ENCODE measurements at regions not wholly inside any gene's neighbourhood (a gene's known extent, or its start where the extent isn't known, plus 50 kb on each side); places are given as distances from the start of the nearest gene placed in this dataset.

DNA sequence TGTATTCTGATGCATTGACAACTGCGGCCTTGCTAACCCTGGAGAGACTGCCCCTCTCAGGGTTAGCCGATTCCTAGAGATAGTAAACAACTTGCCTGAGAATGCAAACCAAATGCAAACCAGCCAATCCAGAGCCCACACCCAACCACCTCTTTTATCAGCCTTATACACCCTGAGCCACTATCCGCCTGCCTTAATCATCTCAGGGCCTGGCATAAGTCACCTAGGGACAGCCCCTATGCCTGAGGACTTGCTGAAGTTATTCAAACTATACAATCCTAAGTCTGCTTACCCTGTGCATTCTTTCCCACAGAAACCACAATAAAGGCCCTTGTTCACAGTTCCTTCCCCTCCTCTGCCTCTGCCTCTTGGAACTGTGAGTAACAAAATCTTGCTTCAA is 177.2 kb downstream of the KCNA5 start:
- intact Hi-C loops (cut with micrococcal nuclease): no loop called here
- TF ChIP-seq, protein P1, sequence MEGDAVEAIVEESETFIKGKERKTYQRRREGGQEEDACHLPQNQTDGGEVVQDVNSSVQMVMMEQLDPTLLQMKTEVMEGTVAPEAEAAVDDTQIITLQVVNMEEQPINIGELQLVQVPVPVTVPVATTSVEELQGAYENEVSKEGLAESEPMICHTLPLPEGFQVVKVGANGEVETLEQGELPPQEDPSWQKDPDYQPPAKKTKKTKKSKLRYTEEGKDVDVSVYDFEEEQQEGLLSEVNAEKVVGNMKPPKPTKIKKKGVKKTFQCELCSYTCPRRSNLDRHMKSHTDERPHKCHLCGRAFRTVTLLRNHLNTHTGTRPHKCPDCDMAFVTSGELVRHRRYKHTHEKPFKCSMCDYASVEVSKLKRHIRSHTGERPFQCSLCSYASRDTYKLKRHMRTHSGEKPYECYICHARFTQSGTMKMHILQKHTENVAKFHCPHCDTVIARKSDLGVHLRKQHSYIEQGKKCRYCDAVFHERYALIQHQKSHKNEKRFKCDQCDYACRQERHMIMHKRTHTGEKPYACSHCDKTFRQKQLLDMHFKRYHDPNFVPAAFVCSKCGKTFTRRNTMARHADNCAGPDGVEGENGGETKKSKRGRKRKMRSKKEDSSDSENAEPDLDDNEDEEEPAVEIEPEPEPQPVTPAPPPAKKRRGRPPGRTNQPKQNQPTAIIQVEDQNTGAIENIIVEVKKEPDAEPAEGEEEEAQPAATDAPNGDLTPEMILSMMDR (IDR thresholded peaks at IDR 0.05): no peak
- POLR2A ChIA-PET: no interaction called here
- no peaks in the 10 kb centered on the region for H3K36me3 Mint-ChIP-seq (ENCODE audit: low read depth)
- H3K9me3 Mint-ChIP-seq: no peaks in the 10 kb centered on the region
- no peaks in the 10 kb centered on the region for H3K27me3 Mint-ChIP-seq
- no peak for DNase-seq
- no peak for ATAC-seq (ENCODE audit: low read depth)
- H3K4me3 Mint-ChIP-seq: no peak overlapping the region
- no peak overlapping the region for H3K27ac Mint-ChIP-seq
- H3K4me1 Mint-ChIP-seq: no peaks in the 10 kb centered on the region
- CTCF ChIA-PET: no interaction called here

- no peak for DNase-seq
- H3K9me3 Mint-ChIP-seq: no peaks in the 10 kb centered on the region
- TF ChIP-seq, protein P1 (IDR thresholded peaks at IDR 0.05): no peak
- H3K27me3 Mint-ChIP-seq: no peaks in the 10 kb centered on the region
- intact Hi-C loops (cut with micrococcal nuclease): no loop called here
- ChIA-PET CTCF (no interaction called here), POLR2A (no interaction called here)
- H3K4me3 Mint-ChIP-seq: no peak overlapping the region
- no peaks in the 10 kb centered on the region for H3K4me1 Mint-ChIP-seq
- H3K27ac Mint-ChIP-seq: no peak overlapping the region
- no peaks in the 10 kb centered on the region for H3K36me3 Mint-ChIP-seq (ENCODE audit: low read depth)
- no peak for ATAC-seq (ENCODE audit: low read depth)
Measured at GRCh38 chr12:5222011-5222461, 178.4 kb downstream of the KCNA5 start.

DNA sequence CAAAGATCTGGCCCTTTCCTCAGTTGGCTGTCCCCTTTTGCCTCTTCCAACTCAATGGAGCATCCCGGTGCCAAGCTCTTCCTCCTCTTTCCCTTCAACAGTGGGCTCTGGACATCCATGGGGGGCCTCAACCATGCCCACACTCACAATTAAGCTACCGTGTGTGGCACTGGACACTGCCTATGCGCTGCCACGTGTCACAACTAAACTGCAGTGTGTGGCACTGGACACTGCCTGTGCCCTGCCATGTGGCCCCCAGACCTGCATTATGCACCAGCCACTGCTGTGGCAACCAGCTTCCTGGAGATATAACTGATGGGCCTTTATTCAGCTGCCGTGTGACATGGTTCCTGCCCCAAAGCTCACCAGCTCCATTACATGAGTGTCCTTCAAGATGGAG is 179.1 kb downstream of the KCNA5 start:
- Mint-ChIP-seq H3K27me3 (no peaks in the 10 kb centered on the region), H3K4me3 (no peak overlapping the region), H3K9me3 (no peaks in the 10 kb centered on the region), H3K27ac (no peak overlapping the region), H3K4me1 (no peaks in the 10 kb centered on the region), H3K36me3 (ENCODE audit: low read depth) (no peaks in the 10 kb centered on the region)
- ChIA-PET CTCF (no interaction called here), POLR2A (no interaction called here)
- no peak for DNase-seq
- TF ChIP-seq, protein P1 (IDR thresholded peaks at IDR 0.05): no peak
- ATAC-seq (ENCODE audit: low read depth): no peak
- intact Hi-C loops (cut with micrococcal nuclease): no loop called here

DNA sequence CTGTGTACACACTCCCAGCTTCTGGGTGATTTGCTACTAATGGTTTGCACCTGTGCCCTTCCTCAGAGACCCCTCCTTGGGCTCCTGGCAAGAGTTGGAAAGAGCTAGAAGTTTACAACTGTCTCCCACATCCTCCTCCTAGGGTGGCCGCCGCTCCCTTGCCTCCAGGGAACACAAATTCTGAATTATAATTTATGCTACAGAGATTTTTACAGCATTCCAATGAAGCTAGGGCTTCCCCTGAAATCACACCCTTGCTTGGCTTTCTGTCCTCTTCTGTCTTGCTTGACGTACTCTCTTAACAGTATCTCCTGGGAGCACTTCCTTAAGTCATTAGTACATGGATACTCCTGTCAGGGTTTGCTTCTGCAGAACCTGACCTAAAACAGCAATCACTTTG is 180.2 kb downstream of the KCNA5 start:
- CTCF ChIA-PET: no interaction called here

DNA sequence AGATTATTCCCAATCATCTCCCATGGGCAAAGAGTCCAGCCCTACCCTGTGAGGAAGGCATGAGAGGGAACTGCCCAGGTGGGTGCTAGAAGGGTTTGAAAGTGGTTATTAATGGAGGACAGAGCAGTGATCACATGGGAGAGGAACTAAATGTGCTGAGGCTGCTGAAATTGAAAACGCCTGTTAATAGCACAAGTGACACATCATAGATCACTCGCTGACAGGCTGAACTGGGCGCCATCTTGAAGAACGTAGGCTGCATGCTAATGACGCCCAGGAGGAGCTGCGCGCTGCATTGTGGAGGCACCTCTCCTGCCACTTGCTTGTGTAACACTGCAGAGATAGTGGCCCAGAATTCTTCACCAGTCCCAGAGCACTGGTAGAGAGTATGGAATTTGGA is 182.9 kb downstream of the KCNA5 start:
- intact Hi-C loops (cut with micrococcal nuclease): no loop called here
- TF ChIP-seq, protein P1 (IDR thresholded peaks at IDR 0.05): no peak
- H3K4me1 Mint-ChIP-seq: no peaks in the 10 kb centered on the region

More for the DNA sequence above, 180.2 kb downstream of the KCNA5 start:
- Mint-ChIP-seq H3K27me3 (no peaks in the 10 kb centered on the region), H3K36me3 (ENCODE audit: low read depth) (no peaks in the 10 kb centered on the region), H3K9me3 (no peaks in the 10 kb centered on the region), H3K4me1 (no peaks in the 10 kb centered on the region), H3K4me3 (no peak overlapping the region), H3K27ac (no peak overlapping the region)
- DNase-seq (no peak), ATAC-seq (ENCODE audit: low read depth) (no peak)
- intact Hi-C loops (cut with micrococcal nuclease): no loop called here
- POLR2A ChIA-PET: no interaction called here
- TF ChIP-seq, protein P1 (IDR thresholded peaks at IDR 0.05): no peak

More for the DNA sequence above, 182.9 kb downstream of the KCNA5 start:
- H3K27me3 Mint-ChIP-seq: no peaks in the 10 kb centered on the region
- ATAC-seq (ENCODE audit: low read depth) (no peak), DNase-seq (no peak)
- ChIA-PET POLR2A (no interaction called here), CTCF (no interaction called here)
- H3K27ac Mint-ChIP-seq: no peak overlapping the region
- no peak overlapping the region for H3K4me3 Mint-ChIP-seq
- peaks cover 3% of the 10 kb centered on the region for H3K9me3 Mint-ChIP-seq
- no peaks in the 10 kb centered on the region for H3K36me3 Mint-ChIP-seq (ENCODE audit: low read depth)

Data from activated B cell treated with CpG ODN at 0.5 μM for 24 hours (primary cell).